Astrocyte of the cerebellum (primary cell): ENCODE measurements at regions not wholly inside any gene's neighbourhood (a gene's known extent, or its start where the extent isn't known, plus 50 kb on each side); places are given as distances from the start of the nearest gene placed in this dataset.
"Not testable (repeated sequence)": the region's sequence is repeated elsewhere in the genome, so short reads cannot be mapped to it uniquely, and the experiment has no call there.

Experiments used
- DNase-seq: peaks from one replicate; pipeline ENCODE4 v3.0.0-alpha.2; 2011; ENCODE audit warnings: low read depth
- H3K4me3 ChIP-seq: 2 replicates; pipeline ENCODE4 v1.5.1; 2011; ENCODE audit warnings: mild to moderate bottlenecking, low read depth, low read length, moderate library complexity
- in situ Hi-C: cut with HindIII; loops from 2 replicates; pipeline ENCODE4 v1.10.0; 2017; ENCODE audit warnings: low sequenced_read_pairs
- TF ChIP-seq, protein P1 (sequence below): IDR thresholded peaks from 2 replicates; pipeline ENCODE4 v1.5.1; 2012; ENCODE audit warnings: low read length, low read depth, moderate library complexity, mild to moderate bottlenecking; ENCODE audit errors: missing control alignments

DNA sequence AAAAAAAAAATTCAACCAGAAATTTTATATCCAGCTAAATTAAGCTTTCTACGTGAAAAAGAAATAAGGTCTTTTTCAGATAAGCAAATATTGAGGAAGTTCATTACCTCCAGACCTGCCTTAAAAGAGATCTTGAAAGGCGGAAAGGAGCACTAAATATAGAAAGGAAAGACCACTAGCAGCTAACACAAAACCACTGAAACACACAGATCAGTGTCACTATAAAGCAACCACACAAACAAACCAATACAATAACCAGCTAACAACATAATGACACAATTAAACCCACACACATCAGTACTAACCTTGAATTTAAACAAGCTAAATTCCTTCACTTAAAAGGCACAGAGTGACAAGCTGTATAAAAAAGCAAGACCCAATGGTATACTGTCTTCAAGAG is 958.3 kb downstream of the TSN start:
- no peak overlapping the region for H3K4me3 ChIP-seq
- in situ Hi-C loops: no loop called here
- TF ChIP-seq, protein P1, sequence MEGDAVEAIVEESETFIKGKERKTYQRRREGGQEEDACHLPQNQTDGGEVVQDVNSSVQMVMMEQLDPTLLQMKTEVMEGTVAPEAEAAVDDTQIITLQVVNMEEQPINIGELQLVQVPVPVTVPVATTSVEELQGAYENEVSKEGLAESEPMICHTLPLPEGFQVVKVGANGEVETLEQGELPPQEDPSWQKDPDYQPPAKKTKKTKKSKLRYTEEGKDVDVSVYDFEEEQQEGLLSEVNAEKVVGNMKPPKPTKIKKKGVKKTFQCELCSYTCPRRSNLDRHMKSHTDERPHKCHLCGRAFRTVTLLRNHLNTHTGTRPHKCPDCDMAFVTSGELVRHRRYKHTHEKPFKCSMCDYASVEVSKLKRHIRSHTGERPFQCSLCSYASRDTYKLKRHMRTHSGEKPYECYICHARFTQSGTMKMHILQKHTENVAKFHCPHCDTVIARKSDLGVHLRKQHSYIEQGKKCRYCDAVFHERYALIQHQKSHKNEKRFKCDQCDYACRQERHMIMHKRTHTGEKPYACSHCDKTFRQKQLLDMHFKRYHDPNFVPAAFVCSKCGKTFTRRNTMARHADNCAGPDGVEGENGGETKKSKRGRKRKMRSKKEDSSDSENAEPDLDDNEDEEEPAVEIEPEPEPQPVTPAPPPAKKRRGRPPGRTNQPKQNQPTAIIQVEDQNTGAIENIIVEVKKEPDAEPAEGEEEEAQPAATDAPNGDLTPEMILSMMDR: no peak
- DNase-seq: no peak

DNA sequence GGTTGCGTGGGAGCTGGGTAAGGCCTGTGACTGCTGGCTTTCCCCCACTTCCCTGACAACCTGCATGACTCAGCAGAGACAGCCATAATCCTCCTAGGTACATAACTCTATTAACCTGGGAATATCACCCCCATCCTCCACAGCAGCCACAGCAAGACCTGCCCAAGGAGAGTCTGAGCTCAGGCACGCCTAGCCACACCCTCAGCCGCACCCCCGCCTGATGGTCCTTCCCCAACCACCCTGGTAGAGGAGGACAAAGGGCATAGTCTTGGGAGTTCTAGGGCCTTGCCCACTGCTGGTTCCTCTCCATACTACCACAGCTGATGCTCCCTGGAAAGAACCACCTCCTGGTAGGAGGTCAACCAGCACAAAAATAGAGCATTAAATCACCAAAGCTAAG is 965.4 kb downstream of the TSN start:
- H3K4me3 ChIP-seq, DNase-seq, in situ Hi-C loops: not testable (repeated sequence)

GRCh38 chr2:122734766-122735424 is 979.4 kb downstream of the TSN start:
- peak; percentile 18 for DNase-seq
- in situ Hi-C loops: no loop called here
- no peak overlapping the region for H3K4me3 ChIP-seq
- TF ChIP-seq, protein P1: no peak

GRCh38 chr2:122736279-122736678 is 980.8 kb downstream of the TSN start:
- in situ Hi-C loops: no loop called here
- no peak overlapping the region for H3K4me3 ChIP-seq
- TF ChIP-seq, protein P1: no peak
- DNase-seq: no peak

DNA sequence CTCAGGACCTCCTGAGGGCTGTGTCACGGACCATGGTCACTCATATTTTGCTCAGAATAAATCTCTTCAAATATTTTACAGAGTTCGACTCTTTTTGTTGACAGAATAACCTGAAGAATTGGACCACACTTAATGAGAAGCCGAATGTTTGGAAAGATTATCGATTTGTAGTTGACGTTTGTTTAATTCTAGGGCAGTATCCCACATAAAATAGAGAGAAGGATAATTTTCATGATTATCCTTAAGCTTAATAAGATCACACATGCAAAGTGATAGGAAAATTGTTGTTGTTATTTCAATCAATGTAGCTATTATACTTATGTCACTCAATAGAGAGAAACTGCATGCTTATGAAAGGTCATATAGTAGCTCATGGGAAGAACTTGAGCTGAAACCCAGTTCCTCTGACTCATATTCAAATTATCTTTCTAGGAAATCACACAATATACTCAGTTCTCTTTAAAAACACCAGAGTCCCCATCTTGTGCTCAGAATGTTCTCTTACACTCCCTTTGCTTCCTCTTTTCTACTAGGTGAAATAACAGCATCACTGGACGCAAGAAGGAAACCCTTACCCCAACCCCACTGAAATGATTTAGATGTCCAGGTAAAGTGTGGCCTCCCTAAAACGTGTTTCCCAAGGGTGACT is 982.1 kb downstream of the TSN start:
- in situ Hi-C loops: no loop called here
- no peak for DNase-seq
- TF ChIP-seq, protein P1: no peak
- no peak overlapping the region for H3K4me3 ChIP-seq

- no peak for DNase-seq
- TF ChIP-seq, protein P1: no peak
- in situ Hi-C loops: no loop called here
- no peak overlapping the region for H3K4me3 ChIP-seq
Observed at GRCh38 chr2:122739732-122740593, 984.5 kb downstream of the TSN start.

GRCh38 chr2:122740594-122740948 is 985.1 kb downstream of the TSN start:
- no peak overlapping the region for H3K4me3 ChIP-seq
- in situ Hi-C loops: no loop called here
- TF ChIP-seq, protein P1: no peak
- DNase-seq: no peak
